H1 (cell line): ENCODE measurements at regions not wholly inside any gene's neighbourhood (a gene's known extent, or its start where the extent isn't known, plus 50 kb on each side); places are given as distances from the start of the nearest gene placed in this dataset.

Source experiments
- CTCF ChIA-PET: fragments of 300-600 bp; sonication (Branson Sonifier 250); formaldehyde crosslinking; loops from one replicate; lab custom pipeline; 2021; ENCODE audit not compliant: partially characterized antibody; lab: Charles Lee
- POLR2A ChIA-PET: fragments of 300-600 bp; sonication (Branson Sonifier 250); formaldehyde crosslinking; loops from one replicate; lab custom pipeline; 2021; ENCODE audit warnings: inconsistent platforms; ENCODE audit not compliant: partially characterized antibody; lab: Charles Lee
- DNase-seq, 2 experiments: peaks; one replicate each; pipeline versions ENCODE4 v3.0.0 to v3.0.0-alpha.2; 2010 to 2022; ENCODE audit warnings: low spot score in 2 of 2, low read depth in 1 of 2, mixed read lengths in 1 of 2
- FAIRE-seq: peaks from 2 replicates; lab custom pipeline; 2011; peaks lifted over from hg19 to GRCh38; lab: Jason Lieb, UNC
- H2AFZ ChIP-seq: 2 replicates; pipeline ENCODE4 v1.8.1; 2012; ENCODE audit warnings: low read length, inconsistent platforms
- H2AK5ac ChIP-seq: 2 replicates; pipeline ENCODE4 v1.6.1; 2013; ENCODE audit warnings: low read depth, low read length
- H2BK120ac ChIP-seq: replicated peaks from 2 replicates; pipeline ENCODE3; 2013; ENCODE audit warnings: low read depth, low read length, inconsistent platforms
- H2BK12ac ChIP-seq: 2 replicates; pipeline ENCODE4 v1.6.1; 2013; ENCODE audit warnings: low read depth, low read length
- H2BK15ac ChIP-seq: 2 replicates; pipeline ENCODE4 v1.6.1; 2013; ENCODE audit warnings: low read length
- H2BK20ac ChIP-seq: 2 replicates; pipeline ENCODE4 v1.6.1; 2013; ENCODE audit warnings: low read length
- H2BK5ac ChIP-seq: 2 replicates; pipeline ENCODE4 v1.6.1; 2013; ENCODE audit warnings: low read depth, low read length
- H3K14ac ChIP-seq: 2 replicates; pipeline ENCODE4 v1.6.1; 2013; ENCODE audit warnings: inconsistent platforms; ENCODE audit not compliant: insufficient read length
- H3K18ac ChIP-seq: 2 replicates; pipeline ENCODE4 v1.6.1; 2013; ENCODE audit warnings: low read length; ENCODE audit errors: extremely low read depth
- H3K23ac ChIP-seq: 2 replicates; pipeline ENCODE4 v1.6.1; 2013; ENCODE audit warnings: inconsistent platforms; ENCODE audit not compliant: insufficient read length
- H3K23me2 ChIP-seq: 2 replicates; pipeline ENCODE4 v1.6.1; 2013; ENCODE audit warnings: low read depth, low read length
- H3K27ac ChIP-seq: 2 replicates; pipeline ENCODE4 v1.6.1; 2011; ENCODE audit warnings: low read depth, low read length, inconsistent platforms
- H3K27me3 ChIP-seq, 4 experiments: replicated peaks in 1 of 4; 1 replicate in 1 of 4; 2 replicates in 3 of 4; pipeline versions ENCODE4 v1.6.1 to v1.8.1; 2011 to 2013; ENCODE audit warnings: low read length in 3 of 4, mild to moderate bottlenecking in 3 of 4, inconsistent platforms in 2 of 4, mixed read lengths in 2 of 4, moderate library complexity in 1 of 4; ENCODE audit not compliant: control insufficient read depth in 3 of 4, insufficient read depth in 3 of 4; ENCODE audit errors: extremely low read depth in 1 of 4
- H3K36me3 ChIP-seq, 4 experiments: 2 replicates each; pipeline versions ENCODE4 v1.6.1 to v1.8.1; 2011 to 2013; ENCODE audit warnings: mild to moderate bottlenecking in 4 of 4, low read length in 3 of 4, moderate library complexity in 2 of 4, control low read depth in 1 of 4, inconsistent platforms in 1 of 4; ENCODE audit not compliant: insufficient read depth in 4 of 4, control insufficient read depth in 2 of 4
- H3K4ac ChIP-seq: replicated peaks from 2 replicates; pipeline ENCODE3; 2013; ENCODE audit warnings: low read length, low read depth, mixed read lengths, inconsistent platforms; ENCODE audit not compliant: insufficient read length
- H3K4me1 ChIP-seq, 4 experiments: replicated peaks in 1 of 4; 1 replicate in 1 of 4; 2 replicates in 3 of 4; pipeline versions ENCODE4 v1.6.1 to v1.8.1; 2011 to 2013; ENCODE audit warnings: low read length in 3 of 4, inconsistent platforms in 2 of 4, mixed read lengths in 1 of 4; ENCODE audit not compliant: insufficient read depth in 4 of 4, control insufficient read depth in 3 of 4
- H3K4me2 ChIP-seq, 2 experiments: 2 replicates each; pipeline versions ENCODE4 v1.6.1 to v1.8.1; 2011 to 2013; ENCODE audit warnings: low read depth in 2 of 2, low read length in 2 of 2, control low read depth in 1 of 2, inconsistent platforms in 1 of 2, mild to moderate bottlenecking in 1 of 2; ENCODE audit not compliant: insufficient read depth in 1 of 2
- H3K4me3 ChIP-seq, 4 experiments: fragments of 200-600, 300-600 bp in 1 of 4; sonication (generic), shearing (Covaris generic), sonication (Bioruptor Twin) in 1 of 4; 2 replicates each; pipeline versions ENCODE4 v1.5.1 to v1.8.1; 2011 to 2016; ENCODE audit warnings: low read length in 4 of 4, low read depth in 3 of 4, control low read depth in 2 of 4, inconsistent platforms in 2 of 4, mild to moderate bottlenecking in 2 of 4, mixed read lengths in 1 of 4, moderate library complexity in 1 of 4; ENCODE audit not compliant: insufficient read depth in 2 of 4; ENCODE audit errors: extremely low read depth in 1 of 4
- H3K56ac ChIP-seq: replicated peaks from 2 replicates; pipeline ENCODE3; 2013; ENCODE audit warnings: low read depth, mild to moderate bottlenecking, mixed read lengths, low read length, inconsistent platforms; ENCODE audit not compliant: insufficient read length
- H3K79me1 ChIP-seq: 2 replicates; pipeline ENCODE4 v1.6.1; 2013; ENCODE audit warnings: low read depth, low read length, control low read depth
- H3K79me2 ChIP-seq, 2 experiments: 2 replicates each; pipeline versions ENCODE4 v1.6.1 to v1.8.1; 2012 to 2013; ENCODE audit warnings: low read length in 2 of 2, mild to moderate bottlenecking in 2 of 2, inconsistent platforms in 1 of 2; ENCODE audit not compliant: insufficient read depth in 2 of 2, control insufficient read depth in 1 of 2
- H3K9ac ChIP-seq, 4 experiments: replicated peaks in 1 of 4; 1 replicate in 1 of 4; 2 replicates in 3 of 4; pipeline versions ENCODE4 v1.6.1 to v1.8.1; 2011 to 2013; ENCODE audit warnings: low read depth in 3 of 4, low read length in 3 of 4, control low read depth in 2 of 4, mild to moderate bottlenecking in 2 of 4, moderate library complexity in 2 of 4, inconsistent platforms in 1 of 4; ENCODE audit errors: extremely low read depth in 1 of 4
- H3K9me3 ChIP-seq, 2 experiments: 2 replicates each; pipeline versions ENCODE4 v1.6.1 to v1.8.1; 2012 to 2013; ENCODE audit warnings: mild to moderate bottlenecking in 2 of 2, moderate library complexity in 2 of 2, control low read depth in 1 of 2, inconsistent platforms in 1 of 2, low read depth in 1 of 2, low read length in 1 of 2, mixed read lengths in 1 of 2; ENCODE audit not compliant: insufficient read depth in 2 of 2
- H4K20me1 ChIP-seq, 2 experiments: replicated peaks in 1 of 2; 2 replicates each; pipeline versions ENCODE3 to v1.8.1; 2011 to 2013; ENCODE audit warnings: inconsistent platforms in 2 of 2, low read length in 2 of 2, mild to moderate bottlenecking in 1 of 2; ENCODE audit not compliant: insufficient read depth in 2 of 2, control insufficient read depth in 1 of 2
- H4K5ac ChIP-seq: 2 replicates; pipeline ENCODE4 v1.6.1; 2013; ENCODE audit warnings: low read length, low read depth, mixed read lengths, inconsistent platforms; ENCODE audit not compliant: insufficient read length
- H4K8ac ChIP-seq: 2 replicates; pipeline ENCODE4 v1.8.0; 2013; ENCODE audit warnings: mild to moderate bottlenecking, moderate library complexity, low read length, inconsistent platforms; ENCODE audit not compliant: insufficient read depth; ENCODE audit errors: extremely low read depth
- H4K91ac ChIP-seq: replicated peaks from 2 replicates; pipeline ENCODE3; 2013; ENCODE audit warnings: low read length, mixed read lengths, inconsistent platforms; ENCODE audit not compliant: insufficient read length
- BACH1 ChIP-seq: IDR thresholded peaks from 2 replicates; pipeline ENCODE4 v1.6.1; 2012; ENCODE audit warnings: low read length, improper control_type of control experiment
- CHD2 ChIP-seq: IDR thresholded peaks from 2 replicates; pipeline ENCODE4 v1.6.1; 2012; ENCODE audit warnings: low read length, improper control_type of control experiment
- CREB1 ChIP-seq: IDR thresholded peaks from 2 replicates; pipeline ENCODE4 v1.6.1; 2012; ENCODE audit warnings: inconsistent platforms
- CTBP2 ChIP-seq: IDR thresholded peaks from 2 replicates; pipeline ENCODE4 v1.7.0; 2011; ENCODE audit warnings: borderline replicate concordance, mild to moderate bottlenecking, moderate library complexity, mixed read lengths, low read length; ENCODE audit not compliant: insufficient read depth, insufficient read length
- JUND ChIP-seq: IDR thresholded peaks from 2 replicates; pipeline ENCODE4 v1.6.1; 2011; ENCODE audit warnings: mild to moderate bottlenecking, improper control_type of control experiment, low read length
- NRF1 ChIP-seq: IDR thresholded peaks from 2 replicates; pipeline ENCODE4 v1.6.1; 2011; ENCODE audit warnings: mild to moderate bottlenecking, low read depth, low read length, improper control_type of control experiment
- RAD21 ChIP-seq, 2 experiments: IDR thresholded peaks in 1 of 2; conservative IDR thresholded peaks in 1 of 2; 2 replicates each; pipeline ENCODE4 v1.6.1; 2011; ENCODE audit warnings: low read depth in 2 of 2, low read length in 2 of 2, improper control_type of control experiment in 1 of 2, inconsistent platforms in 1 of 2, mild to moderate bottlenecking in 1 of 2, moderate library complexity in 1 of 2
- TBP ChIP-seq: IDR thresholded peaks from 2 replicates; pipeline ENCODE4 v1.6.1; 2011; ENCODE audit warnings: low read depth, low read length, improper control_type of control experiment
- YY1 ChIP-seq: IDR thresholded peaks from 2 replicates; pipeline ENCODE4 v1.6.1; 2011; ENCODE audit warnings: low read depth, mild to moderate bottlenecking, low read length
- WGBS, 2 experiments: shearing (Covaris generic) in 1 of 2; methylation state at CpG; one replicate each; pipeline versions ENCODE4 v1.1.6 to v1.1.7; 2013 to 2015; ENCODE audit warnings: low lambda C conversion rate in 2 of 2, mixed read lengths in 2 of 2, inconsistent platforms in 1 of 2, low coverage in 1 of 2, missing lambda C conversion rate in 1 of 2; ENCODE audit not compliant: insufficient replicate concordance in 2 of 2, insufficient coverage in 1 of 2, insufficient read length in 1 of 2; ENCODE audit errors: extremely low coverage in 1 of 2, missing lambda C conversion rate in 1 of 2; 5-methylcytosine and 5-hydroxymethylcytosine counted together

DNA sequence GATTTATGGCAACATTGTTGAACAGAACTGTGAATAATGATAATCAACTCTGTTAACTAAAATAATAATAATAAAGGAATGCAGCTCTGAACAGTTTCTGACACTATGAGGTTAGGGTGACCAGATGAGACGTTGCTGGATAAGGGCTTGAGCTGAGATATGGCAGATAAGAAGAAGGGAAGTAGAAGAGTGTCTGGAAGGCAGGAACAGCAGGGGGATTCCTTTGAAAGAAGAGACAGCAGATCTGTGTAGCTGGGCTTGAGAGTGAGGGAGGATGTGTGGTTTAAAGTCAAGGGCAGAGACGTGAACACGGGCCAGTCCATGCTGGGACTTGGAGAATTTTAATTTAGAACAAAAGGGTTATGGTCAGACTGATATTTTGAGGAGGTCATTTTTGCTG is 273.1 kb upstream of the SLC14A2 start:
- H3K4me3 ChIP-seq, result no peak overlapping the region
- ChIA-PET CTCF (interaction anchor here (1.0 to 2.5 kb wide), 8 partner anchors 12 to 67 kb away, joined by 3 to 16 read pairs (median 4); no protein-coding TSS in a partner anchor), POLR2A (no interaction called here)
- no peak overlapping the region for H3K4ac ChIP-seq
- H2BK120ac ChIP-seq, result no peak overlapping the region
- no peaks in the 10 kb centered on the region for H4K20me1 ChIP-seq
- DNase-seq, result no peak
- H3K9ac ChIP-seq, result no peak overlapping the region
- no peaks in the 10 kb centered on the region for H3K27me3 ChIP-seq
- H2AFZ ChIP-seq, result no peak overlapping the region
- H3K79me1 ChIP-seq, result no peaks in the 10 kb centered on the region
- H2BK5ac ChIP-seq, result no peak overlapping the region
- H2BK12ac ChIP-seq, result no peak overlapping the region
- no peak overlapping the region for H4K8ac ChIP-seq
- H3K27ac ChIP-seq, result no peak overlapping the region
- H3K9me3 ChIP-seq, result no peaks in the 10 kb centered on the region
- no peak for TF ChIP-seq CTBP2
- TF ChIP-seq BACH1, result no peak
- no peak for TF ChIP-seq CREB1
- TF ChIP-seq TBP, result no peak
- no peak for TF ChIP-seq NRF1
- no peak for TF ChIP-seq RAD21 (IDR thresholded peaks at IDR 0.05 in 1 of 2, conservative IDR thresholded peaks at IDR 0.05 in 1 of 2; ENCODE audit: low read depth in 2 of 2, low read length in 2 of 2)
- TF ChIP-seq YY1, result no peak
- TF ChIP-seq CHD2, result no peak
- no peak for TF ChIP-seq JUND
- H3K79me2 ChIP-seq, result no peaks in the 10 kb centered on the region
- no peaks in the 10 kb centered on the region for H3K4me1 ChIP-seq
- no peak overlapping the region for H4K91ac ChIP-seq
- no peak overlapping the region for H3K18ac ChIP-seq
- no peak for FAIRE-seq
- no peak overlapping the region for H3K56ac ChIP-seq
- no peak overlapping the region for H2AK5ac ChIP-seq
- no peak overlapping the region for H2BK20ac ChIP-seq
- H3K23ac ChIP-seq, result no peak overlapping the region
- H2BK15ac ChIP-seq, result no peak overlapping the region
- no peak overlapping the region for H3K4me2 ChIP-seq
- no peaks in the 10 kb centered on the region for H3K23me2 ChIP-seq
- no peak overlapping the region for H4K5ac ChIP-seq
- no peak overlapping the region for H3K14ac ChIP-seq
- 86% methylated on average over 3 of the region's 3 CpGs; no CpG with 5 or more reads in 1 of the 2 experiments for WGBS, 2 experiments
- no peaks in the 10 kb centered on the region for H3K36me3 ChIP-seq
